Upper lobe of left lung (tissue), 6 donors: ENCODE measurements at regions not wholly inside any gene's neighbourhood (a gene's known extent, or its start where the extent isn't known, plus 50 kb on each side); places are given as distances from the start of the nearest gene placed in this dataset.

Source experiments
- ATAC-seq, 2 donors: fragments of 200-7000 bp; cut with Tn5 transposase; one replicate each; pipeline ENCODE4 v1.9.1; 2022; ENCODE audit warnings: mild to moderate bottlenecking in 2 of 2, moderate library complexity in 2 of 2; ENCODE audit not compliant: low FRiP score in 2 of 2
- DNase-seq, 2 donors: peaks; one replicate each; pipeline ENCODE4 v3.0.0-alpha.2; 2019 to 2020
- H3K27ac ChIP-seq, 4 donors: fragments of 200-600 bp; sonication (generic); one replicate each; pipeline ENCODE4 v1.5.1; 2016 to 2019
- H3K27me3 ChIP-seq, 4 donors: fragments of 200-600 bp; sonication (generic); one replicate each; pipeline ENCODE4 v1.5.1; 2017 to 2019
- H3K36me3 ChIP-seq, 4 donors: fragments of 200-600 bp; sonication (generic); one replicate each; pipeline ENCODE4 v1.5.1; 2016 to 2019
- H3K4me1 ChIP-seq, 4 donors: fragments of 200-600 bp; sonication (generic); one replicate each; pipeline ENCODE4 v1.5.1; 2018 to 2019
- H3K4me3 ChIP-seq, 4 donors: fragments of 200-600 bp; sonication (generic); one replicate each; pipeline ENCODE4 v1.5.1; 2017 to 2019; ENCODE audit warnings: mild to moderate bottlenecking in 2 of 4, moderate library complexity in 1 of 4
- H3K9me3 ChIP-seq, 4 donors: fragments of 200-600 bp; sonication (generic); one replicate each; pipeline ENCODE4 v1.5.1; 2018 to 2019
- EP300 ChIP-seq, 4 donors: sonication (generic); formaldehyde crosslinking; IDR thresholded peaks; one replicate each; pipeline ENCODE4 v1.5.1; 2017; ENCODE audit warnings: antibody characterized with exemption in 4 of 4, control low read depth in 2 of 4
- POLR2A ChIP-seq, 4 donors: fragments of 450-650 bp; IDR thresholded peaks; one replicate each; pipeline ENCODE4 v1.5.1; 2016 to 2017; ENCODE audit warnings: antibody characterized with exemption in 4 of 4, mild to moderate bottlenecking in 2 of 4
- POLR2AphosphoS5 ChIP-seq, 2 donors: sonication (generic); formaldehyde crosslinking; IDR thresholded peaks; one replicate each; pipeline ENCODE4 v1.5.1; 2017; ENCODE audit warnings: antibody characterized with exemption in 2 of 2
- WGBS, 2 donors: methylation state at CpG; one replicate each; pipeline ENCODE4 v1.1.5; 2017 to 2018; 5-methylcytosine and 5-hydroxymethylcytosine counted together
- TF ChIP-seq, protein P1 (sequence below), 6 experiments: fragments of 450-650 bp in 4 of 6; fragments of 200-600 bp in 2 of 6; sonication (generic) in 2 of 6; IDR thresholded peaks; one replicate each; pipeline ENCODE4 v1.5.1; 2016 to 2019; ENCODE audit warnings: antibody characterized with exemption in 6 of 6
- donor health status: DM: no; HTN: no; CAD: no; lungs with moderate emphysema.
- donor health status: DM: no; HTN: yes; CAD: no; lungs with severe emphysema.

DNA sequence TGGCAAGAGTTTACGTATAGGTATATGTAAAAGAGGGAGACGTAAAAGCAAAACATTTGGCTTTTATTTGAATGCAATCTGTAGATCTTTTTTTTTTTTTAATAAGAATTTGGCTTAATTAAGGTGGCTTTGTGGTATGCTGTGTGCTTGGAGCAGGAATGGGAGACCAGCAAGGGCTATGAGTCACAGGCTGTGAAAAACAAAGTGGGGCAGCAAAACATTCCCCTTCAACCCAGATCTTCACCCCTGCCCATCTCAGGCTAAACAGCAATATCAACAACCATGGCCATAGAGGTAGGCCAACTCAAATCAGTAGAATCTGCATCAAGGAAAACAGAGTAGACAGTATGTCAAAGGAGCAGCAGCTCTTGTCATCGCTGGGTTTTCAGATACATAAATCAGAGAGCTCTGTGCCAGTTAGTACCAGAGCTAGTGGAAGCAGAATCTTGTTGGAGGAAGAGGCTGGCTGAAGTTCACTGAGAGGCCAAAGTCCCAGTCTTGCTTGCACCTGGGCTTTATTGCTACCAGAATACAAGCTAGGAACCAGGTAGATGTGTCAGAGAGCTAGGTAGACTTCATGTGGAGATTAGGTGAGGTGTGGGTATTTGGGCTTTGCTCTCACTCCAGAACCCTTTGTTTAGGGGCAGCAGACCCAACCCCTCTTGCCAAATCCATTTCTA, 191.5 kb upstream of the FANCL start:
- WGBS, 2 donors = 84 to 90% methylated on average over 3 of the region's 3 CpGs

DNA sequence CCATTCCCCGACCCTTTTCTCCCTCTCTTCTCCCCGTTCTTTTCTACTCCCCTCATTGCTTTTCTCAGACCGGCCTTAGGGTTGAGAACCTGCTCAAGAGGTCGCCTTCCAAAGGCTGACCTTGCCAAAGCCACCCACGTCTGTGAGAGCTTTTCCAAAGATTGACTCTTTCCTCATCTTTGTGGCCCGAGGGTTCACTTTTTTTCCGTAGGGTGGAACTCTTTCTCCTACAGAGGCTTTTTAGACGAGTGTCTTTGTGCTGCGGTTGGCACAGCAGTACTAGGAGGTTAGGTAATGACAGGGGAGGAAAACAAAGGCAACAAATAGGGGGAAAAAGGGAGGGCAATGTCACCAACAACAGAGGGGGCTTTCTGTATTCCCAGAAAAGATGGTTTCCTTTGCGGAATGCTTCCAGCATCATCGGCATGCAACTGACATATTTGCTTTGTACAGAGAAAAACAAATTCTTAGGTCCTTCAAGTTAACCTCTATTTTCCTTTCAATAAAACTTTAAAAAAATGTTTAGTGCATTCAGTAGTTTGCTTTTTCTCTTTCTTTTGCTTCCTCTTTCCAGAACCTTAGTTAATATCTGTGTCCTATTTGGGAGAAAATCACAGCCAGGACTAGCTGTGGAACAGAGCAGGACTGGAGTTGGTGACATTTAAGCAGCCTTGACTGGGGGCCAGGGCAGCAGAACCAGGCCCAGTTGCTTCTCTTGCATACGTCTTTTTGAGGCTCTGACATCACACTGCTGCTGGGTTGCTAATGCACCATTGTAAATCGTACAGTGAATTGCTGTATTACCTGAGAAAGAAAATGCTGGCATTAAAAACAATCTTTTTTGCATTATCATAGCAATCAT, 188.1 kb upstream of the FANCL start:
- Histone ChIP-seq H3K27me3 (no peaks in the 10 kb centered on the region), H3K4me1 (peaks cover 0 to 20% (median 7%) of the 10 kb centered on the region in 4 donors), H3K36me3 (no peaks in the 10 kb centered on the region), H3K27ac (no peak overlapping the region), H3K9me3 (no peaks in the 10 kb centered on the region), H3K4me3 (peak overlapping the region in 3 of 4 donors; percentile 43 to 55 (median 51))
- ATAC-seq (no peak), DNase-seq (no peak)
- TF ChIP-seq EP300 (IDR thresholded peaks at IDR 0.05) (no peak), POLR2A (IDR thresholded peaks at IDR 0.05) (no peak), POLR2AphosphoS5 (IDR thresholded peaks at IDR 0.05) (no peak)
- TF ChIP-seq, protein P1, sequence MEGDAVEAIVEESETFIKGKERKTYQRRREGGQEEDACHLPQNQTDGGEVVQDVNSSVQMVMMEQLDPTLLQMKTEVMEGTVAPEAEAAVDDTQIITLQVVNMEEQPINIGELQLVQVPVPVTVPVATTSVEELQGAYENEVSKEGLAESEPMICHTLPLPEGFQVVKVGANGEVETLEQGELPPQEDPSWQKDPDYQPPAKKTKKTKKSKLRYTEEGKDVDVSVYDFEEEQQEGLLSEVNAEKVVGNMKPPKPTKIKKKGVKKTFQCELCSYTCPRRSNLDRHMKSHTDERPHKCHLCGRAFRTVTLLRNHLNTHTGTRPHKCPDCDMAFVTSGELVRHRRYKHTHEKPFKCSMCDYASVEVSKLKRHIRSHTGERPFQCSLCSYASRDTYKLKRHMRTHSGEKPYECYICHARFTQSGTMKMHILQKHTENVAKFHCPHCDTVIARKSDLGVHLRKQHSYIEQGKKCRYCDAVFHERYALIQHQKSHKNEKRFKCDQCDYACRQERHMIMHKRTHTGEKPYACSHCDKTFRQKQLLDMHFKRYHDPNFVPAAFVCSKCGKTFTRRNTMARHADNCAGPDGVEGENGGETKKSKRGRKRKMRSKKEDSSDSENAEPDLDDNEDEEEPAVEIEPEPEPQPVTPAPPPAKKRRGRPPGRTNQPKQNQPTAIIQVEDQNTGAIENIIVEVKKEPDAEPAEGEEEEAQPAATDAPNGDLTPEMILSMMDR (IDR thresholded peaks at IDR 0.05) = no peak
- WGBS, 2 donors = 40% methylated on average over 13 of the region's 13 CpGs

More for the DNA sequence above, 191.5 kb upstream of the FANCL start:
- no peaks in the 10 kb centered on the region for H3K36me3 ChIP-seq
- TF ChIP-seq EP300 (IDR thresholded peaks at IDR 0.05) (no peak), POLR2AphosphoS5 (IDR thresholded peaks at IDR 0.05) (no peak), POLR2A (IDR thresholded peaks at IDR 0.05) (no peak)
- TF ChIP-seq, protein P1 (IDR thresholded peaks at IDR 0.05) = no peak
- no peak for ATAC-seq
- no peaks in the 10 kb centered on the region for H3K27me3 ChIP-seq
- H3K4me1 ChIP-seq = peaks cover 0 to 15% (median 3%) of the 10 kb centered on the region in 4 donors
- no peak overlapping the region for H3K27ac ChIP-seq
- no peak for DNase-seq
- H3K4me3 ChIP-seq = no peak overlapping the region
- no peaks in the 10 kb centered on the region for H3K9me3 ChIP-seq

DNA sequence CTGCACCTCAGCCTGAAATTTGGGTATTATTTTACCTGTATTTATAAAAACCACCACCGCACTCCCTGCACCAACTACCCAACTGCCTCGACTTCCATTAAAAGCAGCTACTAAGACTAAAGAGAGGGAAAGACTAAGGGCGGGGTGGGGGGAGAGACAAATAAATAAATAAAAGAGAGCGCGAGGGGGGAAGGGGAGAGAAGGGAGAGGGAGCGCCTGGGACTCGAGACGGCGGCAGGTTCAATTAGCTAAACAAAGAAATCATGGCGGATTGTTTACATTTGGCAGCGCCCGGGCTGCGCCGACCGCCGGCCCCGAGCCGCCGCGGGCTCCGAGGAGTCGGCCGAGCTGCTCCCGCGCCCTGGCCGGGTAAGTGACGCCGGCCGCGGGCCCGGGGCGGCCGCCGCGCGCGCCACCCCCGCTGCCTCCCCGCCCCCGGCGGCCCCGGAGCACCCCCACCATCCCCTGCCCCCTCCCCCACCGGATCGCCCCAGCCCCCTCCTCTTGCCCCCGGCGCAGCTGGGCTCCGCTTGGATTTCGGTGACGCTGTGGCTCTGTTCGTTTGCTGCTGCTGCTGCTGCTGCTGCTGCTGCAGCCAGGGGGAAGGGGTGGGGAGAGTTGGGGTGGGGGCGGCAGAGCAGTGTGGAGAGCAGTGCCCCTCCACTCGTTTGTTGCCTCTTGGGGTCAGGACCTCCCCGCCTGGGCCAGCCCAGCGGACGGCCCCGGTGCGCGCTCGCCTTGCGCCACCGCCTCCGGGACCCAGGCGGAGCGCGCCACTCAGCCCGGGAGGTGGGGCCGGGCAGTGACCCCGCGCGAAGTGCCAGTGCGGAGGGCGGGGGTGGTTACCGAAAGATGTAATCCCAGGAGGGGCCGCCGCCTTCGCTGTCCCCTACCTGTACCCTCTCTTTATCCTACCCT, 187.2 kb upstream of the FANCL start:
- Histone ChIP-seq H3K27me3 (no peaks in the 10 kb centered on the region), H3K27ac (no peak overlapping the region), H3K4me1 (peaks cover 0 to 20% (median 7%) of the 10 kb centered on the region in 4 donors), H3K9me3 (no peaks in the 10 kb centered on the region), H3K36me3 (no peaks in the 10 kb centered on the region), H3K4me3 (peak overlapping the region in 3 of 4 donors; percentile 43 to 55 (median 51))
- 1% methylated on average over 29 to 51 of the region's 76 CpGs for WGBS, 2 donors
- peak in 1 of 2 donors; percentile 73 for DNase-seq
- no peak for TF ChIP-seq POLR2AphosphoS5 (IDR thresholded peaks at IDR 0.05)
- no peak for TF ChIP-seq EP300 (IDR thresholded peaks at IDR 0.05)
- TF ChIP-seq, protein P1 (IDR thresholded peaks at IDR 0.05) = no peak
- TF ChIP-seq POLR2A (IDR thresholded peaks at IDR 0.05) = no peak
- no peak for ATAC-seq

DNA sequence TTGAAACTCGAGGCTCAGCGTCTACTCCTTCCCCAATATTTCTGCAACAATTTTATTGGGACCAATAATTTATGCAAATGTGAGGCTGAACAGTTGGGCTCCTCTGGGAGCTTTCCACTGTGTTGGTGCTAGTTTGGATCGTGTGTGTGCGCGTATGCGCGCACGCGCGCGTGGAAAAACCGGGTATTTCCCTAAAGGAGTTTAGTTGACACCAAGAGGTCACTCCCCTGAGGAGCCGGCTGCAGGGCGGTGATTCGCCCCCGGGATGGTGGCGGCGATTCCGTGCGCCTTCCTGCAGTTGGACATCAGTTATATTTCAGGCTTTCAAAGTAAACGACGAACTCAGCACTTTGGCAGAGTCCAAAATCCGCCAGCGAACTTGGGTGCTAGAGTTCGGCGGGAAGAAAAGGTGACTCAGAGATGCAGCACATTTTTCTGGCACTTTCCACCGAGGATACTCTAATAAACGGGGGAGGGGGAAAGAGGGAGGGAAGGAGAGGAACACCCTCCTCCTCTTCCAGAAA, 186.5 kb upstream of the FANCL start:
- H3K4me3 ChIP-seq = peak overlapping the region; percentile 3 to 55 (median 47)

More for the DNA sequence above, 186.5 kb upstream of the FANCL start:
- Histone ChIP-seq H3K36me3 (no peaks in the 10 kb centered on the region), H3K27ac (no peak overlapping the region), H3K27me3 (no peaks in the 10 kb centered on the region), H3K9me3 (no peaks in the 10 kb centered on the region), H3K4me1 (peaks cover 0 to 20% (median 7%) of the 10 kb centered on the region in 4 donors)
- WGBS, 2 donors = 1% methylated on average over 28 of the region's 28 CpGs
- TF ChIP-seq POLR2A (IDR thresholded peaks at IDR 0.05) (no peak), EP300 (IDR thresholded peaks at IDR 0.05) (no peak), POLR2AphosphoS5 (IDR thresholded peaks at IDR 0.05) (no peak)
- TF ChIP-seq, protein P1 (IDR thresholded peaks at IDR 0.05) = no peak
- DNase-seq (peak in 1 of 2 donors; percentile 80), ATAC-seq (no peak)
